ENCODE measurements at regions not wholly inside any gene's neighbourhood (a gene's known extent, or its start where the extent isn't known, plus 50 kb on each side); places are given as distances from the start of the nearest gene placed in this dataset.

- TF ChIP-seq CTCF (conservative IDR thresholded peaks at IDR 0.05; ENCODE audit: low read depth, low read length) (no peak), EZH2 (IDR thresholded peaks at IDR 0.05; ENCODE audit: low read length, unreplicated experiment) (no peak)
Measured at GRCh38 chr14:45972416-45972815, 679.2 kb downstream of the RPL10L start.
